ENCODE measurements at regions not wholly inside any gene's neighbourhood (a gene's known extent, or its start where the extent isn't known, plus 50 kb on each side); places are given as distances from the start of the nearest gene placed in this dataset.
"Not testable (repeated sequence)": the region's sequence is repeated elsewhere in the genome, so short reads cannot be mapped to it uniquely, and the experiment has no call there.

GRCh38 chr3:194879991-194880939 is 194.6 kb downstream of the FAM43A start:
- Mint-ChIP-seq H3K4me1 (ENCODE audit: low read depth) (peaks cover 15% of the 10 kb centered on the region), H3K4me3 (no peak overlapping the region), H3K9me3 (peaks cover 0 to 5% of the 10 kb centered on the region in 2 donors), H3K27ac (no peak overlapping the region), H3K36me3 (ENCODE audit: insufficient read depth in 2 of 2) (peaks cover 0 to 5% of the 10 kb centered on the region in 2 donors), H3K27me3 (ENCODE audit: low read depth) (peaks cover 19% of the 10 kb centered on the region)
- ATAC-seq (replicated peaks in 1 of 2) (no peak), DNase-seq (no peak)

DNA sequence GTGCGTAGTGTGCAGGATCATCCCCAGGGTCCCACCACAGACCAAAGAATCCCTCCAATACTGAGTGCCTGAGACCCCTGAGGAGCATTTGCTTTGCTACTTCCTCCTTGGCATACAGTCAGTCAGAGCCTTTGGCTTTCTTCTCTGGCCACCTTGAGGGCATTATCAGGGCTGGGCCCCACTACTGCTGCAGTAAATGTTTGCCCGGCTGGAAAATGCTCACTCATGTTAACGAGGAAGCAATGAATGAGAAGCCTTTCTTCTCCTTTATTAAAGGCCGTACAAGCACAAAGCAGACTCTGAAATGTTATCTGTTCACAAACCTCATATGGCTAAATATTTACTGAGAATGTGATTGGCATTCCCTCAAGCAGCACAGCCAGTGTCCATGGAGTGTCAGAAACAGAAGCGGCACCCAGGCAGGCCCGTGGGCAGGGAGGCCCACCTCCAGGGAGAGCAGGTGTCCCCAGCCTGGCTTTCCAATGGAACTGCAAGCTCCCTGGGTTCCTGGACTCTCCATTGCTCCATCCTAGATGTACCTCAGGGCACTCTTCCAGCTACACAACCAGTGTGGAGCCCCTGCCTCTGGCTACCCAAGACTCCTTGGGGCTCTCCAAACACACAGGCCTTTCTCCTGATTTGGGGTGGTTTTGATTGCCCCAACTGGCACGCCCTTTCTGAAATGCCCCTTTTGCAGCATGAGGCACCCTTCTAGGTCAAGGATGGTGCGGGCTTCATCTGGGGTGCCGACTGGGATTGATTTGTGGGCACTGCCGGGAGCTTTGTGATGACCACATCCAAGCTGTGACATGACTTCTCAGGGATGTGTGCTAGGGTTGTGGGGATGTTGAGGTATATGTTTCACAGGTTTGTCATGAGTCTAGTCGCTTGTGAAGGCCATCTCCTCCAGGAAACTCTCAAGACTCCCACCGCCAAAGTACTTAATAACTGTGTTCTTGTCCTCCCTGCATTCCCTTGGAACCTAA is 195.6 kb downstream of the FAM43A start:
- no peak overlapping the region for H3K27ac Mint-ChIP-seq

DNA sequence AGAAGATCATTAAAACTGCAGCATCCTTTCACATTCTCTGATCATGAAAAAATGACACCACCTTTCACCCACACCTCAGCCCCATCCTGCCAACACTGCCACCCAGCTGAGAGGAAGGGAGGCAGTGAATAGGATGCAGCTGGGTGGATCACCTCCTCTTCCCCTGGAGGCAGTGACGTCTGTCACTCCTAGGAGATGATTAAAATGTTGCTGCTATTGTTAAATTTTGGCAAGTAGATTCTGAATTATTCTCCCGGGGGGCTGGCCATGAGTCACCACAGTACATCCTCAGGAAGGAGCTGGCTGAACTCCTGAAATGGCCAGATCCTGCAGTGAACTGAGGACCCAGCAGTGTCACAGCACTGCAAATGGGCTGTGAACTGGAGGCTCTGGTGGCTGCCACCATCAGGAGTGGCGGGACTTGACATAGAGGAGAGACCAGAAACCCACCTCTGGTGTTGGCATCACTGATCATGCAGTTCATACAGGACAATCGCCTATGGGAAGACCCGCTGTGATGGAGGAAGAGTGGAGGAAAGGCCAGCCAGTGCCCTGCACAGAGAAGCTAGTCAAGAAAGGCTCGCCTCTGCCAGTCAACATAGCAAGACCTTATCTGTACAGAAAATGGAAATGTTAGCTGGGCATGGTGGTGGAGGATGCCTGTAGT is 199.1 kb downstream of the FAM43A start:
- Mint-ChIP-seq H3K4me1 (ENCODE audit: low read depth) (peaks cover 8% of the 10 kb centered on the region), H3K36me3 (ENCODE audit: insufficient read depth in 2 of 2) (peaks cover 0 to 7% of the 10 kb centered on the region in 2 donors)

More for the DNA sequence above, 195.6 kb downstream of the FAM43A start:
- Mint-ChIP-seq H3K27me3 (ENCODE audit: low read depth) (peaks cover 16% of the 10 kb centered on the region), H3K9me3 (peaks cover 0 to 7% of the 10 kb centered on the region in 2 donors), H3K4me1 (ENCODE audit: low read depth) (peaks cover 15% of the 10 kb centered on the region), H3K36me3 (ENCODE audit: insufficient read depth in 2 of 2) (peaks cover 0 to 5% of the 10 kb centered on the region in 2 donors), H3K4me3 (no peak overlapping the region)
- ATAC-seq (replicated peaks in 1 of 2) (no peak), DNase-seq (no peak)

DNA sequence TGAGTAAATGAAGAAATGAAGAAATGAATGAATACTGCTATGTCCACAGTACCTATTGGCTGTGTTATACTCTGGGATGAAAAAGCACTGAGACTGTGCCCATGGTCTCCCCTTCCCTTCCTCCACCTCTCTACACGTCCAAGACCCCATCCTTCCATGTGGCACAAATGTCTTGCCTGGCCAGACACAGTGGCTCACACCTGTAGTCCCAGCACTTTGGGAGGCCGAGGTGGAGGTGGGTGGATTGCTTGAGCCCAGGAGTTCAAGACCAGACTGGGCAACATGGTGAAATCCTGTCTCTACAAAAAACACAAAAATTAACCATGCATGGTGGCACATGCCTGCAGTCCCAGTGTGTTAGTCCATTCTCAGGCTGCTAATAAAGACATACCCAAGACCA is 200.1 kb downstream of the FAM43A start:
- H3K27me3 Mint-ChIP-seq (ENCODE audit: low read depth), result peaks cover 6% of the 10 kb centered on the region
- no peak for DNase-seq
- no peak overlapping the region for H3K27ac Mint-ChIP-seq
- peaks cover 5 to 10% of the 10 kb centered on the region in 2 donors for H3K9me3 Mint-ChIP-seq
- ATAC-seq (replicated peaks in 1 of 2), result no peak
- no peak overlapping the region for H3K4me3 Mint-ChIP-seq
- no peaks in the 10 kb centered on the region for H3K4me1 Mint-ChIP-seq (ENCODE audit: low read depth)
- peaks cover 0 to 7% of the 10 kb centered on the region in 2 donors for H3K36me3 Mint-ChIP-seq (ENCODE audit: insufficient read depth in 2 of 2)

More for the DNA sequence above, 199.1 kb downstream of the FAM43A start:
- no peak overlapping the region for H3K27ac Mint-ChIP-seq
- DNase-seq, result no peak
- ATAC-seq (replicated peaks in 1 of 2), result no peak
- no peak overlapping the region for H3K4me3 Mint-ChIP-seq
- peaks cover 5 to 10% of the 10 kb centered on the region in 2 donors for H3K9me3 Mint-ChIP-seq
- peaks cover 6% of the 10 kb centered on the region for H3K27me3 Mint-ChIP-seq (ENCODE audit: low read depth)

DNA sequence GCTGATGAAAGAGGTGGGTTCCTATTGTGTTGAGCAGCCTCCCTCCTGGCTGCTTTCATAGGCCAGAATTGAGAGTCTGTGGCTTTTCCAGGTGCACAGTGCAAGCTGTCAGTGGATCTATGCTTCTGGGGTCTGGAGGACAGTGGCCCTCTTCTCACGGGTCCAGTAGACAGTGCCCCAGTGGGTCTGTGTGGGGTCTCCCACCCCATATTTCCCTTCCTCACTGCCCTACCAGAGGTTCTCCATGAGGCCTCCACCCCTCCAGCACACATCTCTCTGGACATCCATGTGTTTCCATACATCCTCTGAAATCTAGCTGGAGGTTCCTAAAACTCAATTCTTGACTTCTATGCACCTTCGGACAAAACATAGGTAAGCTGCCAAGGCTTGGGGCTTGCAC is 201.2 kb downstream of the FAM43A start:
- peaks cover 6% of the 10 kb centered on the region for H3K27me3 Mint-ChIP-seq (ENCODE audit: low read depth)
- peaks cover 5 to 10% of the 10 kb centered on the region in 2 donors for H3K9me3 Mint-ChIP-seq
- no peak for ATAC-seq (replicated peaks in 1 of 2)
- H3K36me3 Mint-ChIP-seq (ENCODE audit: insufficient read depth in 2 of 2), result peaks cover 0 to 7% of the 10 kb centered on the region in 2 donors
- no peak overlapping the region for H3K4me3 Mint-ChIP-seq
- no peak for DNase-seq
- no peak overlapping the region for H3K27ac Mint-ChIP-seq
- no peaks in the 10 kb centered on the region for H3K4me1 Mint-ChIP-seq (ENCODE audit: low read depth)

DNA sequence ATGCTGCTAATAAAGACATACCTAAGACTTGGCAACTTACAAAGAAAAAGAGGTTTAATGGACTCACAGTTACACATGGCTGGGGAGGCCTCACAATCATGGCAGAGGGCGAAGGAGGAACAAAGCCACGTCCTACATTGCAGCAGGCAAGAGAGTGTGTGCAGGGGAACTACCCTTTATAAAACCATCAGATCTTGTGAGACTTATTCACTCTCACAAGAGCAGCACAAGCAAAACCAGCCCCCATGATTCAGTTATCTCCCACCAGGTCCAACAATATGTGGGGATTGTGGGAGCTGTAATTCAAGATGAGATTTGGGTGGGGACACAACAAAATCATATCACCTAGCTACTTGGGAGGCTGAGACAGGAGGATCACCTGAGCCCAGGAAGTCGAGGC is 202.4 kb downstream of the FAM43A start:
- H3K4me1 Mint-ChIP-seq (ENCODE audit: low read depth); ATAC-seq (replicated peaks in 1 of 2); H3K9me3 Mint-ChIP-seq; H3K27ac Mint-ChIP-seq; DNase-seq; H3K4me3 Mint-ChIP-seq; H3K27me3 Mint-ChIP-seq (ENCODE audit: low read depth): not testable (repeated sequence)
- H3K36me3 Mint-ChIP-seq (ENCODE audit: insufficient read depth in 2 of 2), result peaks cover 4 to 11% of the 10 kb centered on the region in 2 donors

DNA sequence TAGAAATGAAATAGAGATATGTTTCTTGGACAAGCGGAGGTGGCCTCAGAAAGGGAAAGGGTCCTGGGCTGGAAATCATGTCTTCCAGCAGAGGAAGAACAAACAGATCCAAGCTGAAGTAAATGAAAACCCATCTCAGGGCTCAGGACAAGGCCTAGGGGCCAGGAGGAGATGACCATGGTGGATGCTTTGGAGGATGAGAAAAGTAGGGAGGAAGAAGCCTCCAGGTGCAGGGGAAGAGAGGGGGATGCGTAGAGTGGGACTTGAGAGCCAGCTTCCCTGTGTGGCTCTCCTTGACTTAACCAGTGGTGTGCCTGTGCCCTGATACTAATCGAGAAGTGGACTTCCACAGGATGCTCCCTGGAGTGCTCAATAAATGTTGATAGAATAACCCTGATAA is 203.2 kb downstream of the FAM43A start:
- Mint-ChIP-seq H3K4me3 (no peak overlapping the region), H3K27me3 (ENCODE audit: low read depth) (peaks cover 6% of the 10 kb centered on the region), H3K27ac (no peak overlapping the region), H3K9me3 (peaks cover 9 to 10% of the 10 kb centered on the region in 2 donors), H3K4me1 (ENCODE audit: low read depth) (peaks cover 12% of the 10 kb centered on the region), H3K36me3 (ENCODE audit: insufficient read depth in 2 of 2) (peaks cover 4 to 12% of the 10 kb centered on the region in 2 donors)
- DNase-seq (no peak), ATAC-seq (replicated peaks in 1 of 2) (no peak)

GRCh38 chr3:194890091-194890490 is 204.4 kb downstream of the FAM43A start:
- H3K27ac Mint-ChIP-seq, result no peak overlapping the region
- H3K27me3 Mint-ChIP-seq (ENCODE audit: low read depth), result peaks cover 6% of the 10 kb centered on the region
- peaks cover 13% of the 10 kb centered on the region in 2 donors for H3K9me3 Mint-ChIP-seq
- no peak for ATAC-seq (replicated peaks in 1 of 2)
- peaks cover 12% of the 10 kb centered on the region for H3K4me1 Mint-ChIP-seq (ENCODE audit: low read depth)
- H3K4me3 Mint-ChIP-seq, result no peak overlapping the region
- peaks cover 8 to 12% of the 10 kb centered on the region in 2 donors for H3K36me3 Mint-ChIP-seq (ENCODE audit: insufficient read depth in 2 of 2)
- no peak for DNase-seq

DNA sequence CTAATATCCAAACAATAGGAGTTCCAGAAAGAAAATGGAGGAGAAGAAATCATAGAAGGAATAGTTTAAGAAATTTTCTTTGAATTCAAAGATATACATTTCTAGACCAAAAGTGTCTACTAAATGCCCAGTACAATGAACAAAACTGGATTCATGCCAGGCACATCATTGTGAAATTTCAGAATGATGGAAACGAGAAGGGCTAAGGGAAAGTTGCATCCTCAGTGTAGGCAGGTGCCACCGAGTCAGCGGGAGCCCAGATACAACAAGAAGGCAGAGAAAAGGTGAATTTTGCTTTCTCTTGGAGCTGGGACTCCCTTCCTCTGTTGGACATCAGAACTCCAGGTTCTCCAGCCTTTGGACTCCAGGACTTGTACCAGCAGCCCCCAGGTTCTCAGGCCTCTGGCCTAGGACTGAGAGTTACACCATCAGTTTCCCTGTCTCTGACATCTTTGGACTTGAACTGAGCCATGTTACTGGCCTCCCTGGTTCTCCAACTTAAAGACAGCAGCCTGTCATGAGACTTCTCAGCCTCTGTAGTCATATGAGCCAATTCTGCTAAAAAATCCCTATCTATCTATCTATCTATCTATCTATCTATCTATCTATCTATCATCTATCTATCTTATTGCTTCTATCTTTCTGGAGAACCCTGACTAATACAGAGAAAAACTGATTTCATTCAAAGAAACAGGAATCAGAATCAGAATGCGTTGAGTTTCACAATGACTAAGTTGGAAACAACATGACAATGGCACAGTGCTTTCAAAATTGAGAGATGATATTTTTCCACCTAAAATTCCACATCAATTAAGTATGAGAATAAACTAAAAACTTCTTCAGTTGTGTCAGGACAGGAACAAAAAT is 207.7 kb downstream of the FAM43A start:
- peak; percentile 41 to 77 for ATAC-seq (replicated peaks in 1 of 2)
- Mint-ChIP-seq H3K9me3 (peaks cover 15 to 19% of the 10 kb centered on the region in 2 donors), H3K27me3 (ENCODE audit: low read depth) (peaks cover 31% of the 10 kb centered on the region), H3K4me3 (peak overlapping the region in 1 of 2 donors; percentile 55), H3K4me1 (ENCODE audit: low read depth) (peaks cover 12% of the 10 kb centered on the region), H3K27ac (peak overlapping the region; percentile 89), H3K36me3 (ENCODE audit: insufficient read depth in 2 of 2) (peaks cover 8 to 14% of the 10 kb centered on the region in 2 donors)
- peak; percentile 7 to 22 for DNase-seq

- H3K4me3 Mint-ChIP-seq, result no peak overlapping the region
- H3K4me1 Mint-ChIP-seq (ENCODE audit: low read depth), result peaks cover 12% of the 10 kb centered on the region
- no peak for DNase-seq
- ATAC-seq (replicated peaks in 1 of 2), result no peak
- peaks cover 10 to 18% of the 10 kb centered on the region in 2 donors for H3K36me3 Mint-ChIP-seq (ENCODE audit: insufficient read depth in 2 of 2)
- H3K27me3 Mint-ChIP-seq (ENCODE audit: low read depth), result peaks cover 37% of the 10 kb centered on the region
- H3K27ac Mint-ChIP-seq, result no peak overlapping the region
- H3K9me3 Mint-ChIP-seq, result peaks cover 19 to 24% of the 10 kb centered on the region in 2 donors
Measured at GRCh38 chr3:194894538-194894937, 208.9 kb downstream of the FAM43A start.

DNA sequence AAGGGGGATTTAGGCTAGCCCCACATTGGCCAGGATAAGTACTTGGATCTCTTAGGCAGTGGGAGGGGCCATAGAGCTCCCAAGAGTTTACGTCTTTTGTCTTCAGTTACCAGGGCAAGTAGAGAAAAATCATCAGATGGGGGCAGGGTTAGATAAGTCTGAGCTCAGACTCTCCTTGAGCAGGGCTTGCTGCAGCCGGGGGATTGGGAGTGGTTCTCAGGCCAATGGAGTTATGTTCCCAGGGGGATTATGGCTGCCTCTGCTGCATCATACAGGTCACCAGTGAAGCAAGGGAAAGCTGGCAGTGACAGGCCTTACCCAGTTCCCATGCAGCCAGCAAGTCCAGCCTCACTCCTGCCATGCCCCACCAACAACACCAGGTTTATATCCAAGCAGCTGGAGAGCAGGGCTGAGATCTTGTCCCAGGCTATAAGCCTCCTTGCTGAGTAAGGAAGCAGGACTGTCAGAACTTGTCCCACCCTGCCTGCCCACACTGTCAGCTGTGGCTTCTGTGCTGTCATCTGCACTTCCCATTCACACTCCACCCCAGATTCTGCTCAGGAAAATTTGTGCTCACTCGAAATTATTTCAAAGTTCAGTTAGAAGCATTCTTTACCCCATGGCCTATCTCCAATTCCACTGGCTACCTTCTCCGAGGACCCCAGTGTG is 215.3 kb downstream of the FAM43A start:
- ATAC-seq (replicated peaks in 1 of 2), result no peak
- H3K36me3 Mint-ChIP-seq (ENCODE audit: insufficient read depth in 2 of 2), result peaks cover 14 to 19% of the 10 kb centered on the region in 2 donors
- H3K4me3 Mint-ChIP-seq, result no peak overlapping the region
- H3K9me3 Mint-ChIP-seq, result peaks cover 24 to 27% of the 10 kb centered on the region in 2 donors
- DNase-seq, result no peak
- H3K27me3 Mint-ChIP-seq (ENCODE audit: low read depth), result peaks cover 53% of the 10 kb centered on the region
- no peak overlapping the region for H3K27ac Mint-ChIP-seq
- H3K4me1 Mint-ChIP-seq (ENCODE audit: low read depth), result no peaks in the 10 kb centered on the region

Data from activated T-cell treated with anti-CD3 and anti-CD28 coated beads, Interleukin-2, amount 50 U/mL, for 72 hours (primary cell).